Esophagus muscularis mucosa (tissue), 4 donors: ENCODE measurements at regions not wholly inside any gene's neighbourhood (a gene's known extent, or its start where the extent isn't known, plus 50 kb on each side); places are given as distances from the start of the nearest gene placed in this dataset.

Experiments
- CTCF ChIP-seq, 3 experiments: fragments of 200-600 bp in 2 of 3; fragments of 450-650 bp in 1 of 3; sonication (generic) in 2 of 3; IDR thresholded peaks; one replicate each; pipeline ENCODE4 v1.5.1; 2017 to 2019; ENCODE audit warnings: antibody characterized with exemption in 3 of 3, mild to moderate bottlenecking in 2 of 3, moderate library complexity in 1 of 3
- EP300 ChIP-seq: sonication (generic); formaldehyde crosslinking; IDR thresholded peaks from one replicate; pipeline ENCODE4 v1.6.1; 2017; ENCODE audit warnings: antibody characterized with exemption
- POLR2A ChIP-seq: fragments of 450-650 bp; IDR thresholded peaks from one replicate; pipeline ENCODE4 v1.6.1; 2017; ENCODE audit warnings: antibody characterized with exemption, moderate library complexity, mild to moderate bottlenecking, low read depth

GRCh38 chr6:1042583-1043457, 269.1 kb upstream of the FOXQ1 start:
- TF ChIP-seq CTCF (IDR thresholded peaks at IDR 0.05) (no peak), POLR2A (no peak), EP300 (no peak)
